ENCODE measurements at regions not wholly inside any gene's neighbourhood (a gene's known extent, or its start where the extent isn't known, plus 50 kb on each side); places are given as distances from the start of the nearest gene placed in this dataset.
"Not testable (repeated sequence)": the region's sequence is repeated elsewhere in the genome, so short reads cannot be mapped to it uniquely, and the experiment has no call there.

- TF ChIP-seq CTCF (IDR thresholded peaks at IDR 0.05; ENCODE audit: control insufficient read depth, insufficient read depth, low read depth, low read length, missing control alignments), result no peak
- no peak overlapping the region for H3K4me3 ChIP-seq (ENCODE audit: control insufficient read depth, low read depth, low read length)
- DNase-seq (ENCODE audit: low read depth), result no peak
These were observed 547.2 kb upstream of the NCAM2 start for GRCh38 chr21:20451046-20451445.

GRCh38 chr21:20452935-20453334 is 545.3 kb upstream of the NCAM2 start:
- DNase-seq (ENCODE audit: low read depth), result no peak
- TF ChIP-seq CTCF (IDR thresholded peaks at IDR 0.05; ENCODE audit: control insufficient read depth, insufficient read depth, low read depth, low read length, missing control alignments), result no peak
- no peak overlapping the region for H3K4me3 ChIP-seq (ENCODE audit: control insufficient read depth, low read depth, low read length)

GRCh38 chr21:20459838-20460237 is 538.4 kb upstream of the NCAM2 start:
- no peak for TF ChIP-seq CTCF (IDR thresholded peaks at IDR 0.05; ENCODE audit: control insufficient read depth, insufficient read depth, low read depth, low read length, missing control alignments)
- DNase-seq (ENCODE audit: low read depth), result no peak
- no peak overlapping the region for H3K4me3 ChIP-seq (ENCODE audit: control insufficient read depth, low read depth, low read length)

GRCh38 chr21:20463362-20463761 is 534.8 kb upstream of the NCAM2 start:
- H3K4me3 ChIP-seq (ENCODE audit: control insufficient read depth, low read depth, low read length), result no peak overlapping the region
- no peak for DNase-seq (ENCODE audit: low read depth)
- TF ChIP-seq CTCF (IDR thresholded peaks at IDR 0.05; ENCODE audit: control insufficient read depth, insufficient read depth, low read depth, low read length, missing control alignments), result no peak

- DNase-seq (ENCODE audit: low read depth), result no peak
- H3K4me3 ChIP-seq (ENCODE audit: control insufficient read depth, low read depth, low read length), result no peak overlapping the region
- no peak for TF ChIP-seq CTCF (IDR thresholded peaks at IDR 0.05; ENCODE audit: control insufficient read depth, insufficient read depth, low read depth, low read length, missing control alignments)
These were observed 528.8 kb upstream of the NCAM2 start for GRCh38 chr21:20469361-20469760.

- TF ChIP-seq CTCF (IDR thresholded peaks at IDR 0.05; ENCODE audit: control insufficient read depth, insufficient read depth, low read depth, low read length, missing control alignments), result no peak
- H3K4me3 ChIP-seq (ENCODE audit: control insufficient read depth, low read depth, low read length), result no peak overlapping the region
- DNase-seq (ENCODE audit: low read depth), result no peak
These were observed 511.9 kb upstream of the NCAM2 start for GRCh38 chr21:20486303-20486702.

GRCh38 chr21:20502915-20503314 is 495.3 kb upstream of the NCAM2 start:
- not testable (repeated sequence) for DNase-seq (ENCODE audit: low read depth); H3K4me3 ChIP-seq (ENCODE audit: control insufficient read depth, low read depth, low read length)
